Progenitor cell of endocrine pancreas (in vitro differentiated cells): ENCODE measurements at regions not wholly inside any gene's neighbourhood (a gene's known extent, or its start where the extent isn't known, plus 50 kb on each side); places are given as distances from the start of the nearest gene placed in this dataset.

Experiments
- DNase-seq: peaks from one replicate; pipeline ENCODE4 v3.0.0; 2021; ENCODE audit warnings: low spot score; ENCODE audit not compliant: unreplicated experiment
- H3K27ac Mint-ChIP-seq: 2 replicates; pipeline ENCODE4 v1.8.0; 2021; ENCODE audit warnings: mild to moderate bottlenecking, moderate library complexity, mixed read lengths
- H3K27me3 Mint-ChIP-seq: 2 replicates; pipeline ENCODE4 v1.8.0; 2021; ENCODE audit warnings: mixed read lengths
- H3K36me3 Mint-ChIP-seq: 2 replicates; pipeline ENCODE4 v1.8.0; 2022; ENCODE audit warnings: mixed read lengths; ENCODE audit not compliant: insufficient read depth
- H3K4me1 Mint-ChIP-seq: 2 replicates; pipeline ENCODE4 v1.8.0; 2021; ENCODE audit warnings: low read depth, mixed read lengths
- H3K4me3 Mint-ChIP-seq: 2 replicates; pipeline ENCODE4 v1.8.0; 2021; ENCODE audit warnings: low read depth, mild to moderate bottlenecking, moderate library complexity, mixed read lengths
- H3K9me3 Mint-ChIP-seq: 2 replicates; pipeline ENCODE4 v1.8.0; 2021; ENCODE audit warnings: low read depth, mixed read lengths
- TF ChIP-seq, protein P1 (sequence below): fragments of 200-600 bp; sonication (generic); IDR thresholded peaks from one replicate; pipeline ENCODE4 v1.5.0; 2021; ENCODE audit warnings: antibody characterized with exemption, mild to moderate bottlenecking; ENCODE audit not compliant: unreplicated experiment

- H3K36me3 Mint-ChIP-seq: peaks cover 1% of the 10 kb centered on the region
- no peak overlapping the region for H3K4me3 Mint-ChIP-seq
- H3K27me3 Mint-ChIP-seq: no peaks in the 10 kb centered on the region
- TF ChIP-seq, protein P1, sequence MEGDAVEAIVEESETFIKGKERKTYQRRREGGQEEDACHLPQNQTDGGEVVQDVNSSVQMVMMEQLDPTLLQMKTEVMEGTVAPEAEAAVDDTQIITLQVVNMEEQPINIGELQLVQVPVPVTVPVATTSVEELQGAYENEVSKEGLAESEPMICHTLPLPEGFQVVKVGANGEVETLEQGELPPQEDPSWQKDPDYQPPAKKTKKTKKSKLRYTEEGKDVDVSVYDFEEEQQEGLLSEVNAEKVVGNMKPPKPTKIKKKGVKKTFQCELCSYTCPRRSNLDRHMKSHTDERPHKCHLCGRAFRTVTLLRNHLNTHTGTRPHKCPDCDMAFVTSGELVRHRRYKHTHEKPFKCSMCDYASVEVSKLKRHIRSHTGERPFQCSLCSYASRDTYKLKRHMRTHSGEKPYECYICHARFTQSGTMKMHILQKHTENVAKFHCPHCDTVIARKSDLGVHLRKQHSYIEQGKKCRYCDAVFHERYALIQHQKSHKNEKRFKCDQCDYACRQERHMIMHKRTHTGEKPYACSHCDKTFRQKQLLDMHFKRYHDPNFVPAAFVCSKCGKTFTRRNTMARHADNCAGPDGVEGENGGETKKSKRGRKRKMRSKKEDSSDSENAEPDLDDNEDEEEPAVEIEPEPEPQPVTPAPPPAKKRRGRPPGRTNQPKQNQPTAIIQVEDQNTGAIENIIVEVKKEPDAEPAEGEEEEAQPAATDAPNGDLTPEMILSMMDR: no peak
- H3K4me1 Mint-ChIP-seq: no peaks in the 10 kb centered on the region
- no peak for DNase-seq
- H3K9me3 Mint-ChIP-seq: peaks cover 4% of the 10 kb centered on the region
- H3K27ac Mint-ChIP-seq: no peak overlapping the region
Observed at GRCh38 chr1:56204206-56204605, 375.2 kb downstream of the PLPP3 start.

DNA sequence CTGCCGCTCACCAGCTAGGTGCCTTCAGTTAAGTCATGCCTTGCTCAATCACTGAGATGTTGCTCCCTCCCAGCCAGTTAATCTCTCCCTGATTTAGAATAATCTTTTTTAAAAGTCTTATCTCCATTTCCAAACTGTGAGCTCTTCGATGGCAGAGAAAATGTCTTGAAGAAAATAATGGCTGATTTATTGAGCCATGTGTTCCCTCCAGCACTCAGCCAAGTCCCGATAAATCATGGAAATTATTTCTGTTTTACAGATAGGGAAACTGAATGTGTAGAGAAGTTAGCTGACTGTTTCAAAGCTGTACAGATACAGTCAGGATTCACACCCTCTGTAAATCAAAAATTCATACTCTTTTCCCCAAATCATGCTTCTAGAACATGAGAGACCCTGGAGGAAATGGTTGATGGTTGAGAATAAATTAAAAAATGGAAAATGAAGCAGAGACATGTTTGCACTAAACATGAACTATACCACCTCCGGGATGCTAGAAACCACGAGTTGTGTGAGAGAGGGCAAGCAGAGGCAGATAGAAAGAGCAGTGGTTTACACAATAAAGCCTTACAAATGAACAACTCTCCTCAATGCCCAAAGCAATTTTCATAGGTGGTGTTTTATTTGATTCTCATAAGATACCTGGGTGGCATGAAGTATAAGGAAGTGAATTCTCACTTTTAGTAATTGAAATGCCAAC, 376.4 kb downstream of the PLPP3 start:
- Mint-ChIP-seq H3K9me3 (peaks cover 4% of the 10 kb centered on the region), H3K27me3 (no peaks in the 10 kb centered on the region), H3K27ac (no peak overlapping the region), H3K4me1 (no peaks in the 10 kb centered on the region), H3K36me3 (peaks cover 1% of the 10 kb centered on the region), H3K4me3 (no peak overlapping the region)
- TF ChIP-seq, protein P1: no peak
- no peak for DNase-seq

DNA sequence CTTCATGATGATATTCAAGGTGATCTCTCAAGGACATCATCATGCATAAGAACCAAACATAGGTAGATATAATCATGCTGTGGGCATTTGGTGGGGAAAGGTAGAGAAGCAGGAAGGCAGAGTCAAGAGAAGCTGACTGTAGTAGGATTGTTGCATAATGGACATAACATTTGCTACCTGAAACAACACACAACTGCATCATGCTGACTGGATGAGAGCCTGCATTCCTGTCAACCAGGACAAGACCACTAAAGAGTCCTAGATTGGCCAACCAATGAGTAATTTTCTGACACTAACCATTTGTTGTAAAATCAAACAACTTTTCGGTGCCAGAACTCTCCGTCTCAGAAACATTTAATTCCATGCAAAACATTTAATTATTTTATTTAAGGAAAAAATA, 377.2 kb downstream of the PLPP3 start:
- Mint-ChIP-seq H3K36me3 (peaks cover 1% of the 10 kb centered on the region), H3K4me1 (no peaks in the 10 kb centered on the region), H3K27ac (no peak overlapping the region), H3K9me3 (peaks cover 4% of the 10 kb centered on the region), H3K4me3 (no peak overlapping the region), H3K27me3 (no peaks in the 10 kb centered on the region)
- TF ChIP-seq, protein P1: no peak
- no peak for DNase-seq

DNA sequence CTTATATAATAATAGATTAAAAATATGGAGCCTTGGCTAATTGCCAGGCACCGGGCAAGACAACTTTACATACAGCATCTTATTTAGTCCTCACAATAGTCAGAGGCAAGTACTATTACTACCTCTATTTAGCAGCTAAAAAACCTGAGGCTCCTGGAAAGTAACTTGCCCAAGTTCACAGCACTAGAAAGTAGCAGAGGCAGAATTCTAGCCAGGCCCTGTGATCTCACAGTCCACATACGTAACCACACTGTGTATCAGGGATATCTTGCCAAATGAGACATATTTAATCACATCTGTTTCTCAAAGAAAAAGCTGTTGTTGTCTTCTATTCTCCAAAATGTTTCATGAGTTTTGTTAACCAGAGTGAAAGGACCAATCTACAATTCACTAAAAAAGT, 378.5 kb downstream of the PLPP3 start:
- TF ChIP-seq, protein P1: no peak
- no peak overlapping the region for H3K4me3 Mint-ChIP-seq

DNA sequence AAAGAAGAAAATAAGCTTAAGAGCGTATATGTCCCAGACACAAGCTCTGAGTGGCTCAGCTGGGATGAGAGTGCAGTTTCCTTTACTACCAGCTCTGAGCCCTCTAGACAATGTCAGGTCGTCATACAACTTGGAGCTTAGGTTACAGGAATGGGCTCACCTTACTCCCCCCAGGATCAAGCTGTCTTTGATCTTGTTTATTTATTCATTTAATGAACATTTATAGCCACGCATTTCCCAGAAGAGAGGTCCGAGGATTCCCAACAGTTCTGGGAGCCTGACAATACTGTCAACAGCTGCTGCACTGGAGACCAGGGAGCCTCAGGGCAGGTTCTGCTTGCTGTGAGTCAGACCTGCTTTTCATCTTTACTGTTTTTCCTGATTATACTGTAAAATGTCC, 378.9 kb downstream of the PLPP3 start:
- Mint-ChIP-seq H3K27ac (no peak overlapping the region), H3K4me3 (no peak overlapping the region), H3K27me3 (no peaks in the 10 kb centered on the region), H3K36me3 (no peaks in the 10 kb centered on the region), H3K4me1 (no peaks in the 10 kb centered on the region), H3K9me3 (no peaks in the 10 kb centered on the region)
- TF ChIP-seq, protein P1: no peak
- DNase-seq: no peak

More for the DNA sequence above, 378.5 kb downstream of the PLPP3 start:
- no peak for DNase-seq
- no peaks in the 10 kb centered on the region for H3K9me3 Mint-ChIP-seq
- H3K36me3 Mint-ChIP-seq: no peaks in the 10 kb centered on the region
- H3K27me3 Mint-ChIP-seq: no peaks in the 10 kb centered on the region
- no peaks in the 10 kb centered on the region for H3K4me1 Mint-ChIP-seq
- H3K27ac Mint-ChIP-seq: no peak overlapping the region
